ENCODE measurements at regions not wholly inside any gene's neighbourhood (a gene's known extent, or its start where the extent isn't known, plus 50 kb on each side); places are given as distances from the start of the nearest gene placed in this dataset.

DNA sequence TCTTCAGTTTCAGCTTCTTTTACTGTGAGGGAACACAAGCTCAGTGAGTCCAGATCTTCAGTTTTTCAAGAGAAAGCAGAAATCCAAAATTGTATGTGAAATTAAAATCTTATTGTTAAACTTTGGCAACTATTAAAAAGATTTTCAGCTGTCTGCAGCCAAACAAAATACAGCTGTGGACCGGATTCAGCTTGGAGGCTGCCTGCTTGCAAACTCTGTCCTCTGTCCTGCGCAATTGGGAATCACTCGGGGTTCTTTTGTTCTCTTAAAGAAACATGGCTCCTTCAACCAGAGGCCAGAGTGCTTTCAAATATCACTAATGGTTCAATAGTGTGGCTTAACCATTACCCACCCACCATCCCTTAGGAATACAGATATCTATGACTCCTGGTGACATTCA, 201.2 kb downstream of the CHIC2 start:
- no peaks in the 10 kb centered on the region for H3F3A ChIP-seq (ENCODE audit: insufficient read depth, low read length)
- no peak overlapping the region for H3K9ac ChIP-seq (ENCODE audit: low read length)
- no peak overlapping the region for H2AFZ ChIP-seq (ENCODE audit: low read length)
- no peak overlapping the region for H3K4me3 ChIP-seq (ENCODE audit: low read length)
- H3K79me2 ChIP-seq (ENCODE audit: low read length), result no peaks in the 10 kb centered on the region
- H4K20me1 ChIP-seq (ENCODE audit: insufficient read depth, low read length), result no peaks in the 10 kb centered on the region
- H3K27ac ChIP-seq (ENCODE audit: low read length), result no peak overlapping the region
- H3K4me2 ChIP-seq (ENCODE audit: low read depth, low read length), result no peak overlapping the region
- no peaks in the 10 kb centered on the region for H3K4me1 ChIP-seq (ENCODE audit: low read length)
- no peaks in the 10 kb centered on the region for H3K27me3 ChIP-seq (replicated peaks; ENCODE audit: insufficient read depth, low read length)
- H3K9me3 ChIP-seq (replicated peaks; ENCODE audit: insufficient read depth, low read length), result no peaks in the 10 kb centered on the region
- TF ChIP-seq EZH2 (optimal IDR thresholded peaks at IDR 0.05; ENCODE audit: low read depth, low read length) (no peak), EZH2phosphoT487 (IDR thresholded peaks at IDR 0.05; ENCODE audit: low read length) (no peak)
- TF ChIP-seq, protein P1, sequence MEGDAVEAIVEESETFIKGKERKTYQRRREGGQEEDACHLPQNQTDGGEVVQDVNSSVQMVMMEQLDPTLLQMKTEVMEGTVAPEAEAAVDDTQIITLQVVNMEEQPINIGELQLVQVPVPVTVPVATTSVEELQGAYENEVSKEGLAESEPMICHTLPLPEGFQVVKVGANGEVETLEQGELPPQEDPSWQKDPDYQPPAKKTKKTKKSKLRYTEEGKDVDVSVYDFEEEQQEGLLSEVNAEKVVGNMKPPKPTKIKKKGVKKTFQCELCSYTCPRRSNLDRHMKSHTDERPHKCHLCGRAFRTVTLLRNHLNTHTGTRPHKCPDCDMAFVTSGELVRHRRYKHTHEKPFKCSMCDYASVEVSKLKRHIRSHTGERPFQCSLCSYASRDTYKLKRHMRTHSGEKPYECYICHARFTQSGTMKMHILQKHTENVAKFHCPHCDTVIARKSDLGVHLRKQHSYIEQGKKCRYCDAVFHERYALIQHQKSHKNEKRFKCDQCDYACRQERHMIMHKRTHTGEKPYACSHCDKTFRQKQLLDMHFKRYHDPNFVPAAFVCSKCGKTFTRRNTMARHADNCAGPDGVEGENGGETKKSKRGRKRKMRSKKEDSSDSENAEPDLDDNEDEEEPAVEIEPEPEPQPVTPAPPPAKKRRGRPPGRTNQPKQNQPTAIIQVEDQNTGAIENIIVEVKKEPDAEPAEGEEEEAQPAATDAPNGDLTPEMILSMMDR (IDR thresholded peaks at IDR 0.05; ENCODE audit: low read length), result no peak
- DNase-seq, result no peak
- H3K36me3 ChIP-seq (replicated peaks; ENCODE audit: insufficient read depth, low read length), result no peaks in the 10 kb centered on the region
- no peaks in the 10 kb centered on the region for H3K9me2 ChIP-seq (replicated peaks; ENCODE audit: insufficient read depth, low read length)

- Histone ChIP-seq H3K9me3 (replicated peaks; ENCODE audit: insufficient read depth, low read length) (no peaks in the 10 kb centered on the region), H3K9ac (ENCODE audit: low read length) (no peak overlapping the region), H3K4me2 (ENCODE audit: low read depth, low read length) (no peak overlapping the region), H3K9me2 (replicated peaks; ENCODE audit: insufficient read depth, low read length) (no peaks in the 10 kb centered on the region), H4K20me1 (ENCODE audit: insufficient read depth, low read length) (no peaks in the 10 kb centered on the region), H3K27me3 (replicated peaks; ENCODE audit: insufficient read depth, low read length) (no peaks in the 10 kb centered on the region), H3K27ac (ENCODE audit: low read length) (no peak overlapping the region), H3K79me2 (ENCODE audit: low read length) (no peaks in the 10 kb centered on the region), H2AFZ (ENCODE audit: low read length) (no peak overlapping the region), H3K36me3 (replicated peaks; ENCODE audit: insufficient read depth, low read length) (no peaks in the 10 kb centered on the region), H3K4me1 (ENCODE audit: low read length) (no peaks in the 10 kb centered on the region), H3F3A (ENCODE audit: insufficient read depth, low read length) (no peaks in the 10 kb centered on the region), H3K4me3 (ENCODE audit: low read length) (no peak overlapping the region)
- no peak for TF ChIP-seq EZH2phosphoT487 (IDR thresholded peaks at IDR 0.05; ENCODE audit: low read length)
- no peak for TF ChIP-seq EZH2 (optimal IDR thresholded peaks at IDR 0.05; ENCODE audit: low read depth, low read length)
- TF ChIP-seq, protein P1 (IDR thresholded peaks at IDR 0.05; ENCODE audit: low read length), result no peak
- DNase-seq, result no peak
Measured at GRCh38 chr4:53861856-53862610, 202.4 kb downstream of the CHIC2 start.

DNA sequence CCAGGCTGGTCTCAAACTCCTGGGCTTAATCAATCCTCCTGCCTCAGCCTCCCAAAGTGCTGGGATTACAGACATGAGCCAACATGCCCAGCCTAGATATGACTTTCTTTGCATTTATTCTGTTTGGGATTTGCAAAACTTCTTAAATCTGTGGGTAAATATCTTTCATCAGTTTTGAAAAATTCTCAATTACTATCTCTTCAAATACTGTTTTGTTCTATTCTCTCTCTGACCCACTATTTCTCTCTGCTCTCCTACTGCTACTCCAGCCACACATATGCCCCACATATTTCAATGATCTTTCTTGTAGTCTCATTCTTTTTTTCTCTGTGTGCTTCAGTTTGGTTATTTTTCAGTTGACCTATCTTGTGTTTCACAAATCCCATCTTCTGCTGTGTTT, 205.1 kb downstream of the CHIC2 start:
- Histone ChIP-seq H4K20me1 (ENCODE audit: insufficient read depth, low read length) (no peaks in the 10 kb centered on the region), H2AFZ (ENCODE audit: low read length) (no peak overlapping the region), H3K9me3 (replicated peaks; ENCODE audit: insufficient read depth, low read length) (no peaks in the 10 kb centered on the region), H3K27ac (ENCODE audit: low read length) (no peak overlapping the region), H3K9ac (ENCODE audit: low read length) (no peak overlapping the region), H3K36me3 (replicated peaks; ENCODE audit: insufficient read depth, low read length) (no peaks in the 10 kb centered on the region), H3K79me2 (ENCODE audit: low read length) (no peaks in the 10 kb centered on the region), H3K4me1 (ENCODE audit: low read length) (no peaks in the 10 kb centered on the region), H3F3A (ENCODE audit: insufficient read depth, low read length) (no peaks in the 10 kb centered on the region), H3K27me3 (replicated peaks; ENCODE audit: insufficient read depth, low read length) (no peaks in the 10 kb centered on the region), H3K4me2 (ENCODE audit: low read depth, low read length) (no peak overlapping the region), H3K4me3 (ENCODE audit: low read length) (no peak overlapping the region), H3K9me2 (replicated peaks; ENCODE audit: insufficient read depth, low read length) (no peaks in the 10 kb centered on the region)
- no peak for DNase-seq
- TF ChIP-seq EZH2phosphoT487 (IDR thresholded peaks at IDR 0.05; ENCODE audit: low read length) (no peak), EZH2 (optimal IDR thresholded peaks at IDR 0.05; ENCODE audit: low read depth, low read length) (no peak)
- TF ChIP-seq, protein P1 (IDR thresholded peaks at IDR 0.05; ENCODE audit: low read length), result no peak
